NK-92 treated with Interleukin-12 subunit alpha and Interleukin-12 subunit beta, amount 100 ng/mL, for 24 hours (cell line): ENCODE measurements at regions not wholly inside any gene's neighbourhood (a gene's known extent, or its start where the extent isn't known, plus 50 kb on each side); places are given as distances from the start of the nearest gene placed in this dataset.

Source experiments
- DNase-seq: peaks from one replicate; lab custom pipeline; 2025; lab: John Stamatoyannopoulos, UW

- no peak for DNase-seq
Measured at GRCh38 chr9:16202914-16203728, 650.3 kb downstream of the CCDC171 start.

- no peak for DNase-seq
Measured at GRCh38 chr9:16203729-16204573, 651.1 kb downstream of the CCDC171 start.

GRCh38 chr9:16205455-16205854, 652.6 kb downstream of the CCDC171 start:
- DNase-seq, result no peak

GRCh38 chr9:16206518-16206917, 653.7 kb downstream of the CCDC171 start:
- no peak for DNase-seq

- DNase-seq, result no peak
Measured at GRCh38 chr9:16207161-16207560, 654.3 kb downstream of the CCDC171 start.

GRCh38 chr9:16210440-16210839, 657.6 kb downstream of the CCDC171 start:
- DNase-seq, result no peak

- DNase-seq, result no peak
Measured at GRCh38 chr9:16211946-16212345, 658.5 kb downstream of the BNC2 start.

- no peak for DNase-seq
Measured at GRCh38 chr9:16213781-16214515, 656.5 kb downstream of the BNC2 start.

GRCh38 chr9:16214677-16215352, 655.7 kb downstream of the BNC2 start:
- no peak for DNase-seq

GRCh38 chr9:16215353-16215680, 655.2 kb downstream of the BNC2 start:
- DNase-seq, result no peak

GRCh38 chr9:16217943-16218701, 652.3 kb downstream of the BNC2 start:
- no peak for DNase-seq

- DNase-seq, result no peak
Measured at GRCh38 chr9:16221366-16221765, 649.1 kb downstream of the BNC2 start.

GRCh38 chr9:16221822-16222547, 648.5 kb downstream of the BNC2 start:
- no peak for DNase-seq

GRCh38 chr9:16223074-16223871, 647.2 kb downstream of the BNC2 start:
- DNase-seq, result no peak

GRCh38 chr9:16230731-16231130, 639.7 kb downstream of the BNC2 start:
- DNase-seq, result no peak

- DNase-seq, result no peak
Measured at GRCh38 chr9:16236311-16236710, 634.2 kb downstream of the BNC2 start.

- no peak for DNase-seq
Measured at GRCh38 chr9:16236882-16237281, 633.6 kb downstream of the BNC2 start.

- no peak for DNase-seq
Measured at GRCh38 chr9:16238623-16239138, 631.8 kb downstream of the BNC2 start.

- no peak for DNase-seq
Measured at GRCh38 chr9:16241231-16241630, 629.2 kb downstream of the BNC2 start.

GRCh38 chr9:16243798-16244197, 626.7 kb downstream of the BNC2 start:
- DNase-seq, result no peak
